ENCODE measurements at regions not wholly inside any gene's neighbourhood (a gene's known extent, or its start where the extent isn't known, plus 50 kb on each side); places are given as distances from the start of the nearest gene placed in this dataset.

- no peak for TF ChIP-seq CTCF (IDR thresholded peaks at IDR 0.05)
- Mint-ChIP-seq H3K4me1 (peaks cover 36% of the 10 kb centered on the region), H3K27ac (peak overlapping the region; percentile 96)
These were observed 140.0 kb downstream of the MBL2 start for GRCh38 chr10:52632591-52632990.

GRCh38 chr10:52633266-52633665 is 139.3 kb downstream of the MBL2 start:
- Mint-ChIP-seq H3K36me3 (ENCODE audit: low read depth) (peaks cover 12% of the 10 kb centered on the region), H3K27me3 (ENCODE audit: low read depth, poor library complexity) (no peaks in the 10 kb centered on the region), H3K27ac (peak overlapping the region; percentile 96), H3K9me3 (peaks cover 20% of the 10 kb centered on the region), H3K4me1 (peaks cover 36% of the 10 kb centered on the region), H3K4me3 (no peak overlapping the region)
- DNase-seq = no peak
- no peak for TF ChIP-seq CTCF (IDR thresholded peaks at IDR 0.05)

More at GRCh38 chr10:52632591-52632990, 140.0 kb downstream of the MBL2 start:
- no peak for DNase-seq
- H3K27me3 Mint-ChIP-seq (ENCODE audit: low read depth, poor library complexity) = no peaks in the 10 kb centered on the region
- H3K9me3 Mint-ChIP-seq = peaks cover 14% of the 10 kb centered on the region
- no peak overlapping the region for H3K4me3 Mint-ChIP-seq
- H3K36me3 Mint-ChIP-seq (ENCODE audit: low read depth) = peaks cover 14% of the 10 kb centered on the region

- no peak for DNase-seq
- no peak overlapping the region for H3K27ac Mint-ChIP-seq
- no peaks in the 10 kb centered on the region for H3K27me3 Mint-ChIP-seq (ENCODE audit: low read depth, poor library complexity)
- no peak overlapping the region for H3K4me3 Mint-ChIP-seq
- peaks cover 40% of the 10 kb centered on the region for H3K4me1 Mint-ChIP-seq
- H3K9me3 Mint-ChIP-seq = peaks cover 27% of the 10 kb centered on the region
- TF ChIP-seq CTCF (IDR thresholded peaks at IDR 0.05) = no peak
- no peaks in the 10 kb centered on the region for H3K36me3 Mint-ChIP-seq (ENCODE audit: low read depth)
These were observed 136.9 kb downstream of the MBL2 start for GRCh38 chr10:52635651-52636050.

GRCh38 chr10:52636874-52637273 is 135.7 kb downstream of the MBL2 start:
- Mint-ChIP-seq H3K36me3 (ENCODE audit: low read depth) (peaks cover 2% of the 10 kb centered on the region), H3K27ac (no peak overlapping the region), H3K27me3 (ENCODE audit: low read depth, poor library complexity) (no peaks in the 10 kb centered on the region), H3K4me1 (peaks cover 28% of the 10 kb centered on the region), H3K9me3 (peaks cover 30% of the 10 kb centered on the region), H3K4me3 (no peak overlapping the region)
- no peak for TF ChIP-seq CTCF (IDR thresholded peaks at IDR 0.05)
- no peak for DNase-seq

- no peak for TF ChIP-seq CTCF (IDR thresholded peaks at IDR 0.05)
These were observed 135.0 kb downstream of the MBL2 start for GRCh38 chr10:52637592-52637991.

GRCh38 chr10:52639652-52640051 is 132.9 kb downstream of the MBL2 start:
- Mint-ChIP-seq H3K36me3 (ENCODE audit: low read depth) (peaks cover 7% of the 10 kb centered on the region), H3K4me3 (no peak overlapping the region)
- no peak for TF ChIP-seq CTCF (IDR thresholded peaks at IDR 0.05)

More at GRCh38 chr10:52637592-52637991, 135.0 kb downstream of the MBL2 start:
- Mint-ChIP-seq H3K9me3 (peaks cover 35% of the 10 kb centered on the region), H3K27me3 (ENCODE audit: low read depth, poor library complexity) (no peaks in the 10 kb centered on the region), H3K36me3 (ENCODE audit: low read depth) (peaks cover 7% of the 10 kb centered on the region), H3K4me1 (peaks cover 21% of the 10 kb centered on the region), H3K4me3 (no peak overlapping the region), H3K27ac (no peak overlapping the region)
- no peak for DNase-seq

More at GRCh38 chr10:52639652-52640051, 132.9 kb downstream of the MBL2 start:
- DNase-seq = no peak
- Mint-ChIP-seq H3K27ac (no peak overlapping the region), H3K9me3 (peaks cover 35% of the 10 kb centered on the region), H3K27me3 (ENCODE audit: low read depth, poor library complexity) (no peaks in the 10 kb centered on the region), H3K4me1 (peaks cover 10% of the 10 kb centered on the region)

All from nephron progenitor cell (in vitro differentiated cells).